Activated naive CD8-positive, alpha-beta T cell treated with anti-CD3 and anti-CD28 coated beads for 36 hours (primary cell): ENCODE measurements at regions not wholly inside any gene's neighbourhood (a gene's known extent, or its start where the extent isn't known, plus 50 kb on each side); places are given as distances from the start of the nearest gene placed in this dataset.
"Not testable (repeated sequence)": the region's sequence is repeated elsewhere in the genome, so short reads cannot be mapped to it uniquely, and the experiment has no call there.

Experiments used
- DNase-seq: peaks from one replicate; pipeline ENCODE4 v3.0.0; 2021
- H3K27ac Mint-ChIP-seq: one replicate; pipeline ENCODE4 v1.8.0; 2022; ENCODE audit warnings: mild to moderate bottlenecking, moderate library complexity, mixed read lengths
- H3K27me3 Mint-ChIP-seq: one replicate; pipeline ENCODE4 v1.8.0; 2022; ENCODE audit warnings: mild to moderate bottlenecking, mixed read lengths
- H3K36me3 Mint-ChIP-seq: one replicate; pipeline ENCODE4 v1.8.0; 2021; ENCODE audit warnings: mild to moderate bottlenecking, mixed read lengths
- H3K4me1 Mint-ChIP-seq: one replicate; pipeline ENCODE4 v1.8.0; 2021; ENCODE audit warnings: mixed read lengths
- H3K4me3 Mint-ChIP-seq: one replicate; pipeline ENCODE4 v1.8.0; 2022; ENCODE audit warnings: mild to moderate bottlenecking, moderate library complexity, mixed read lengths
- H3K9me3 Mint-ChIP-seq: one replicate; pipeline ENCODE4 v1.8.0; 2022; ENCODE audit warnings: mixed read lengths

DNA sequence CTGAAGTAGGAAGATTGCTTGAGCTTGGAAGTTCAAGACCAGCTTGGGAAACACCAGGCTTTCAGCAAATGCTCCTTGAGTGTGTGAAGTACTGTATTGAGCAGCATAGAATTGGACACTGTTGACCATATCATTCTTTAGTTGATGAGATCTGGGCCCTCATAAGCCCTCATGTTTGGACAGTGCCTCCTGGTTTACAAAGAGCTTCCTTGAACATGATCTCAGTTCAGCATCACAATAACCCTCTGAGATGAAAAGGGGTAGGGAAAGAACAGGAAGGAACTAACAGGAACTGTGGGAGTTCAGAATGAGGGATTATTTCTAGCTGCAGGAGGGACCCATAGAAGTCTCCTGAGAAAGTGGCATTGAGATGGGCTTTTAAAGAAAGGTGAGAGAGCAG is 153.2 kb downstream of the C12orf75 start:
- H3K27me3 Mint-ChIP-seq = no peaks in the 10 kb centered on the region
- H3K27ac Mint-ChIP-seq = no peak overlapping the region
- no peak overlapping the region for H3K4me3 Mint-ChIP-seq
- DNase-seq = no peak
- H3K9me3 Mint-ChIP-seq = no peaks in the 10 kb centered on the region
- H3K36me3 Mint-ChIP-seq = no peaks in the 10 kb centered on the region
- no peaks in the 10 kb centered on the region for H3K4me1 Mint-ChIP-seq

GRCh38 chr12:105485321-105485910 is 154.9 kb downstream of the C12orf75 start:
- H3K4me3 Mint-ChIP-seq = no peak overlapping the region
- no peaks in the 10 kb centered on the region for H3K36me3 Mint-ChIP-seq
- DNase-seq = no peak
- no peaks in the 10 kb centered on the region for H3K27me3 Mint-ChIP-seq
- H3K4me1 Mint-ChIP-seq = no peaks in the 10 kb centered on the region
- no peak overlapping the region for H3K27ac Mint-ChIP-seq
- H3K9me3 Mint-ChIP-seq = no peaks in the 10 kb centered on the region

DNA sequence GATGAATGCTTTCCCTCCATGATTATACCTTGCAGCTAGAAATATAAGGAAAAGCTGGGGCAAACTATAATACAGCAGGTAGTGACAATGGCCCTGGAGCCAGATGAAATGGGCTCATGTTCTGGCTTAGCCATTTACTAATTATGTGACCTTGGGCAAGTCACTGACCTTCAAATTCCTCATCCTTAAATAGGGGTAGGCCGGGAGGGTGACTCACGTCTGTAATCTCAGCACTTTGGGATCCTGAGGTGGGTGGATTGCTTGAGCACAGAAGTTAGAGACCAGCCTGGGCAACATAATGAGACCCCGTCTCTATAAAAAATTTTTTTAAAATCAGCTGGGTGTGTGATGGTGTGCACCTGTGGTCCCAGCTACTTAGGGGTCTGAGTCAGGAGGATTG is 155.4 kb downstream of the C12orf75 start:
- Mint-ChIP-seq H3K4me1 (no peaks in the 10 kb centered on the region), H3K36me3 (no peaks in the 10 kb centered on the region), H3K27ac (no peak overlapping the region), H3K4me3 (no peak overlapping the region), H3K9me3 (no peaks in the 10 kb centered on the region), H3K27me3 (no peaks in the 10 kb centered on the region)
- no peak for DNase-seq

DNA sequence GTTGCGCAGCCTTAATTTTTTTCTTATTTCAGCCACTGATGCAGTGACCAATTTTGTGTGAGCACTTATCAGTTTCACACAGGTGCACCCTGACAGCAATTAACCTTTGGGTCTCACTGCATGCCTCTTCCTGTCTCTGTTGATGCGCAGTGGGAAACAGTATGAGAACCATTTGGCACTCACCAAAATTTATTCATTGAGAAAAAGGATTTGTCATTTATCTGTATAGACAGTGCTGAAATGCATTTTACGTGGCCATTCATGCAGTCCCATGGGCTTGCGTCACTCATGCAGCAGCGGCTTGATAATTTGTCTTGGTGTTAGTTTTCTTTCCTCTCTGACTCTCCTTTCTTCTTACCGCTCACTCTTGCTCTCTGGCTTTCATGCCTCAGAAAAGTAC is 157.5 kb downstream of the C12orf75 start:
- Mint-ChIP-seq H3K27ac (no peak overlapping the region), H3K27me3 (no peaks in the 10 kb centered on the region), H3K4me3 (no peak overlapping the region), H3K4me1 (no peaks in the 10 kb centered on the region), H3K36me3 (no peaks in the 10 kb centered on the region), H3K9me3 (no peaks in the 10 kb centered on the region)
- no peak for DNase-seq

- Mint-ChIP-seq H3K27ac (no peak overlapping the region), H3K36me3 (no peaks in the 10 kb centered on the region), H3K27me3 (peaks cover 13% of the 10 kb centered on the region), H3K4me3 (no peak overlapping the region), H3K4me1 (no peaks in the 10 kb centered on the region), H3K9me3 (peaks cover 5% of the 10 kb centered on the region)
- DNase-seq = no peak
Observed at GRCh38 chr12:105492591-105493545, 162.4 kb downstream of the C12orf75 start.

GRCh38 chr12:105499205-105499604 is 168.7 kb downstream of the C12orf75 start:
- H3K27ac Mint-ChIP-seq = no peak overlapping the region
- peaks cover 2% of the 10 kb centered on the region for H3K4me1 Mint-ChIP-seq
- no peaks in the 10 kb centered on the region for H3K36me3 Mint-ChIP-seq
- no peak overlapping the region for H3K4me3 Mint-ChIP-seq
- peaks cover 8% of the 10 kb centered on the region for H3K9me3 Mint-ChIP-seq
- DNase-seq = no peak
- H3K27me3 Mint-ChIP-seq = peaks cover 51% of the 10 kb centered on the region

GRCh38 chr12:105500676-105501075 is 170.2 kb downstream of the C12orf75 start:
- H3K9me3 Mint-ChIP-seq, H3K27ac Mint-ChIP-seq, DNase-seq, H3K4me3 Mint-ChIP-seq, H3K36me3 Mint-ChIP-seq, H3K4me1 Mint-ChIP-seq: not testable (repeated sequence)
- peaks cover 62% of the 10 kb centered on the region for H3K27me3 Mint-ChIP-seq

DNA sequence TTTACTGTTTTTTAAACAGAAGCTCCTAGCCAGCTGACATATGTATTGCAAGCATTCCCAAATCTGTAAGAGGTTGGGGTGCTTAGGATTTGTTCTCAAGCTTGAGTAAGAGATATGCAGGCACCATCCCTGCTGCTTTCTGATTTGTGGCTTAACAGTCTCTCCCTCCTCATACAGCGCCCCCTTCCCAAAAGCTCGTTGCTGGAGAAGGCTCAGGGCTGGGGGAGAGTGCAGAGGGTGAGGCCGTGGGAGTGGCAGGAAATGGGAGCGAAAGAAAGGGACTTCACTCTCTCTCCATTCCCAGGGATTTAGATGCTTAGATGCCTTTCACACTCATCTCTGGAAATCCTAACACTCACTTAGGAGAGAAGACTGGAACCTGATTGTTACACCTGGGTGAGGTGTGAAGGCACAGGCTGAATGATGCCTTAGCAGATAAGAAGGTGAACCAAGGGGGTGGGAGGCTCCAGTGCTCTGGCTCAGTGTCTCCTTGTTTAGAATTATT is 172.0 kb downstream of the C12orf75 start:
- H3K27ac Mint-ChIP-seq = no peak overlapping the region
- H3K27me3 Mint-ChIP-seq = peaks cover 50% of the 10 kb centered on the region
- peaks cover 2% of the 10 kb centered on the region for H3K4me1 Mint-ChIP-seq
- H3K4me3 Mint-ChIP-seq = no peak overlapping the region
- no peak for DNase-seq
- peaks cover 3% of the 10 kb centered on the region for H3K9me3 Mint-ChIP-seq
- H3K36me3 Mint-ChIP-seq = no peaks in the 10 kb centered on the region

- Mint-ChIP-seq H3K27me3 (peaks cover 47% of the 10 kb centered on the region), H3K9me3 (no peaks in the 10 kb centered on the region), H3K27ac (no peak overlapping the region), H3K36me3 (no peaks in the 10 kb centered on the region), H3K4me1 (peaks cover 2% of the 10 kb centered on the region), H3K4me3 (no peak overlapping the region)
- DNase-seq = no peak
Observed at GRCh38 chr12:105503619-105504018, 173.1 kb downstream of the C12orf75 start.

- Mint-ChIP-seq H3K9me3 (no peaks in the 10 kb centered on the region), H3K27ac (no peak overlapping the region), H3K36me3 (no peaks in the 10 kb centered on the region), H3K4me1 (peaks cover 2% of the 10 kb centered on the region), H3K4me3 (no peak overlapping the region), H3K27me3 (peaks cover 50% of the 10 kb centered on the region)
- no peak for DNase-seq
Observed at GRCh38 chr12:105504286-105504685, 173.8 kb downstream of the C12orf75 start.

DNA sequence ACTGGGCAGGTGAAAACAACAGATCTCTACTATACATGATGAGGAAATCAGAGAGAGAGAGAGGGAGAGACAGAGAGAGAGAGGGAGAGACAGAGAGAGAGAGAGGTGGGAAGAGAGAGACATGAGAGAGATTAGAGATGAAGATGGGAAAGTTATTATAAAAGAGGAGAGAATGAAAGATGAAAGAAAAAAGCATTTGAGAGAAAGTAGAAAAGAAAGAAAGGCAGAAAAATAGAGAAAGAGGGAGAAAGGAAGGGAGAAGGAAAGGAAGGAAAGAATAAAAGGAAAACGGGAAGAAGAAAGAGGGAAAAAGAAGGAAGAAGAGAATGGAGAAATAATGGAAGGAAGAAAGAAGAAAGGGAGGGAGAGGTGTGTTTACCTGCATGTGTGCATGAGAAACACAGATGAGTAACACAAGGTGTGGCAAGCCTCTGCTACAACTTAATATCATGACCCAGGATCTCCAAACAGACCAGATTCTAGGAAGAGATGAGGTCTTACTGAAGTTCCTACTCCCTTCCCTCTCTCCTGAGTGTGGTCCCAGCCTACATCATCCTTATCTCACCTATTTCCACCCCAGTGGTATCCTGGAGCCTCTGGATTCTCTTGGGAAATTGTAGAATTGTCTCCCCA is 176.3 kb downstream of the C12orf75 start:
- H3K27me3 Mint-ChIP-seq = peaks cover 37% of the 10 kb centered on the region
- H3K4me1 Mint-ChIP-seq = no peaks in the 10 kb centered on the region
- no peaks in the 10 kb centered on the region for H3K36me3 Mint-ChIP-seq
- DNase-seq = no peak
- no peak overlapping the region for H3K4me3 Mint-ChIP-seq
- H3K27ac Mint-ChIP-seq = no peak overlapping the region
- no peaks in the 10 kb centered on the region for H3K9me3 Mint-ChIP-seq

GRCh38 chr12:105507311-105508038 is 177.0 kb downstream of the C12orf75 start:
- no peak overlapping the region for H3K4me3 Mint-ChIP-seq
- H3K27me3 Mint-ChIP-seq = peaks cover 30% of the 10 kb centered on the region
- no peak overlapping the region for H3K27ac Mint-ChIP-seq
- H3K36me3 Mint-ChIP-seq = no peaks in the 10 kb centered on the region
- no peaks in the 10 kb centered on the region for H3K4me1 Mint-ChIP-seq
- DNase-seq = no peak
- H3K9me3 Mint-ChIP-seq = no peaks in the 10 kb centered on the region

DNA sequence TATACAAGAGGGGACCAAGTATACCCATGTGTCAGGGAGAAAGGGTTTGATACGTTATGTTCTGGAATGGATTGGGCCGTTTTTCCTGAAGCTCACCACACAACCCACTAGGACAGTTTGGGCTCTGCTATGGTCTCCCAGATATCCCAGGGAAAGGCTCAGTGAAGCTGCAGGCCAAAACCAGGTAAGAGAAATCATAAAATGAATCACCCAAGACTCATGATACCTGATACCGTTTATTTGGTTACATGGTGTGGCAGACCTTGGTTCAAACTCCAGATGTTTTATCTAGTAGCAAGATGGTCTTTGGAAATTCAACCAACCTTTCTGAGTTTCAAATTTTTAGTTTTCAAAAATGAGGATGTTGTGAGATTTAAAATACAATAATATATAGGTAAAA is 177.6 kb downstream of the C12orf75 start:
- Mint-ChIP-seq H3K27me3 (peaks cover 24% of the 10 kb centered on the region), H3K27ac (no peak overlapping the region), H3K36me3 (no peaks in the 10 kb centered on the region), H3K4me3 (no peak overlapping the region), H3K4me1 (no peaks in the 10 kb centered on the region), H3K9me3 (no peaks in the 10 kb centered on the region)
- DNase-seq = no peak

- Mint-ChIP-seq H3K4me3 (no peak overlapping the region), H3K4me1 (no peaks in the 10 kb centered on the region), H3K36me3 (no peaks in the 10 kb centered on the region), H3K9me3 (no peaks in the 10 kb centered on the region), H3K27me3 (peaks cover 5% of the 10 kb centered on the region), H3K27ac (no peak overlapping the region)
- no peak for DNase-seq
Observed at GRCh38 chr12:105510526-105510925, 180.0 kb downstream of the C12orf75 start.

DNA sequence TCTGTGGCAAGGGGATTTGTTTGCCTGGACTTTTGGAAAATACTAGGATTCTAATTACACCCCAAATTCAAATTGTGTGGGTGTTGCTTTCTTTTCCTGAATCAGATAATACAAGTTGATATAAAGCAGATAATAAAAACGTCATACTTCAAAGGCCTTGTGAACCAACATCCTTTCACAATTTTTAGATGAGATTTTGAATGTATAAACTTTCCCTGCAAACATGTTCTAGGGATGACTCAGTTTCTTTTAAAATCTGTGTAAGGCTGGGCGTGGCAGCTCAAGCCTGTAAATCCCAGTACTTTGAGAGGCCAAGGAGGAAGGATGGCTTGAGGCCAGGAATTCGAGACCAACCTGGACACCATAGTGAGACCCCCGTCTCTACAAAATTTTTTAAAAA is 182.4 kb downstream of the C12orf75 start:
- H3K9me3 Mint-ChIP-seq, H3K27ac Mint-ChIP-seq, DNase-seq, H3K4me3 Mint-ChIP-seq, H3K27me3 Mint-ChIP-seq, H3K4me1 Mint-ChIP-seq, H3K36me3 Mint-ChIP-seq: not testable (repeated sequence)
